MM.1S (cell line): ENCODE measurements at regions not wholly inside any gene's neighbourhood (a gene's known extent, or its start where the extent isn't known, plus 50 kb on each side); places are given as distances from the start of the nearest gene placed in this dataset.

ENCODE experiments used
- DNase-seq: peaks from one replicate; pipeline ENCODE4 v3.0.0-alpha.2; 2015
- H2AFZ ChIP-seq: fragments of 300-600 bp; sonication (generic); 2 replicates; pipeline ENCODE4 v1.6.0; 2016; ENCODE audit warnings: antibody characterized with exemption, low read length
- H3F3A ChIP-seq: fragments of 300-600 bp; sonication (generic); 2 replicates; pipeline ENCODE4 v1.6.1; 2016; ENCODE audit warnings: mild to moderate bottlenecking, antibody characterized with exemption, low read length, moderate library complexity, mixed read lengths; ENCODE audit not compliant: insufficient read depth
- H3K27ac ChIP-seq: fragments of 300-600 bp; sonication (generic); 2 replicates; pipeline ENCODE4 v1.5.1; 2016; ENCODE audit warnings: mild to moderate bottlenecking, low read length
- H3K27me3 ChIP-seq: fragments of 300-600 bp; sonication (generic); replicated peaks from 2 replicates; pipeline ENCODE4 v1.6.0; 2016; ENCODE audit warnings: low read length; ENCODE audit not compliant: insufficient read depth
- H3K36me3 ChIP-seq: fragments of 300-600 bp; sonication (generic); replicated peaks from 2 replicates; pipeline ENCODE4 v1.6.1; 2016; ENCODE audit warnings: mild to moderate bottlenecking, low read length, mixed read lengths; ENCODE audit not compliant: insufficient read depth
- H3K4me1 ChIP-seq: fragments of 300-600 bp; sonication (generic); 2 replicates; pipeline ENCODE4 v1.6.1; 2016; ENCODE audit warnings: low read length, mixed read lengths
- H3K4me2 ChIP-seq: fragments of 300-600 bp; sonication (generic); 2 replicates; pipeline ENCODE4 v1.6.0; 2016; ENCODE audit warnings: low read depth, low read length
- H3K4me3 ChIP-seq: fragments of 300-600 bp; sonication (generic); 2 replicates; pipeline ENCODE4 v1.5.1; 2016; ENCODE audit warnings: low read length, mixed read lengths
- H3K79me2 ChIP-seq: fragments of 300-600 bp; sonication (generic); 2 replicates; pipeline ENCODE4 v1.6.1; 2016; ENCODE audit warnings: mixed run types, low read length, mixed read lengths
- H3K9ac ChIP-seq: fragments of 300-600 bp; sonication (generic); 2 replicates; pipeline ENCODE4 v1.6.1; 2016; ENCODE audit warnings: low read length, mixed read lengths
- H3K9me2 ChIP-seq: fragments of 300-600 bp; sonication (generic); replicated peaks from 2 replicates; pipeline ENCODE4 v1.6.1; 2016; ENCODE audit warnings: mild to moderate bottlenecking, low read length, mixed read lengths; ENCODE audit not compliant: insufficient read depth
- H3K9me3 ChIP-seq: fragments of 300-600 bp; sonication (generic); replicated peaks from 2 replicates; pipeline ENCODE4 v1.6.1; 2016; ENCODE audit warnings: mild to moderate bottlenecking, low read length, mixed read lengths; ENCODE audit not compliant: insufficient read depth
- H4K20me1 ChIP-seq: fragments of 300-600 bp; sonication (generic); 2 replicates; pipeline ENCODE4 v1.6.1; 2016; ENCODE audit warnings: mild to moderate bottlenecking, low read length, moderate library complexity, mixed read lengths; ENCODE audit not compliant: insufficient read depth
- EZH2 ChIP-seq: fragments of 300-600 bp; sonication (generic); optimal IDR thresholded peaks from 2 replicates; pipeline ENCODE3; 2017; ENCODE audit warnings: low read depth, mild to moderate bottlenecking, antibody characterized with exemption, low read length, mixed read lengths
- EZH2phosphoT487 ChIP-seq: fragments of 300-600 bp; sonication (generic); IDR thresholded peaks from 2 replicates; pipeline ENCODE4 v1.6.1; 2018; ENCODE audit warnings: antibody characterized with exemption, low read length
- TF ChIP-seq, protein P1 (sequence below): fragments of 300-600 bp; sonication (generic); IDR thresholded peaks from 2 replicates; pipeline ENCODE4 v1.5.1; 2016; ENCODE audit warnings: antibody characterized with exemption, low read length, mixed read lengths

DNA sequence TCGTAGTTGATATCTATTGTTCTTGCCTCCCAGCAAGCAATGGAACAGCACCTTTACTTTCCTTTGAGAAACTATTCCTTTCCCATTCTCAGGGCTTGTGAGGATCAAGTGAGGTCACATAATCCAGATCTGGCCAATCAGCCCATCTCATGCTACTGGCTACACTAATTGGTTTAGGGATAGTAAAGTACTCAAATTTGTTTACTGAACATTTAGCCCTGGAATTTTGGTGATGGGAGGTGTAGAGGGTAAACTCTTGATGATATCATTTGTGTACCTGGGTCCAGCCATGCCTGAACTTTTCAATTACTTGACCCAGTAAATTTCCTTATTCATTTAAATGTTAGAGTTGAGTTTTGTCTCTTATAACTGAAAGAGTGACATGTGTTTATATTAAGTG is 195.8 kb upstream of the TNP1 start:
- Histone ChIP-seq H4K20me1 (no peaks in the 10 kb centered on the region), H3K79me2 (no peaks in the 10 kb centered on the region), H2AFZ (no peak overlapping the region), H3K9me2 (no peaks in the 10 kb centered on the region), H3K4me3 (no peak overlapping the region), H3F3A (no peaks in the 10 kb centered on the region), H3K9ac (no peak overlapping the region), H3K36me3 (no peaks in the 10 kb centered on the region), H3K4me1 (no peaks in the 10 kb centered on the region), H3K27me3 (no peaks in the 10 kb centered on the region), H3K9me3 (no peaks in the 10 kb centered on the region), H3K27ac (no peak overlapping the region), H3K4me2 (no peak overlapping the region)
- no peak for TF ChIP-seq EZH2phosphoT487
- no peak for DNase-seq

- H3K79me2 ChIP-seq = no peaks in the 10 kb centered on the region
- H3K4me2 ChIP-seq = no peak overlapping the region
- H3K4me1 ChIP-seq = no peaks in the 10 kb centered on the region
- no peaks in the 10 kb centered on the region for H3K36me3 ChIP-seq
- H3K27me3 ChIP-seq = no peaks in the 10 kb centered on the region
- no peaks in the 10 kb centered on the region for H3F3A ChIP-seq
- H3K4me3 ChIP-seq = no peak overlapping the region
- H3K9me2 ChIP-seq = no peaks in the 10 kb centered on the region
- no peak overlapping the region for H3K27ac ChIP-seq
- DNase-seq = no peak
- no peak overlapping the region for H2AFZ ChIP-seq
- no peaks in the 10 kb centered on the region for H3K9me3 ChIP-seq
- H3K9ac ChIP-seq = no peak overlapping the region
- no peak for TF ChIP-seq EZH2
- TF ChIP-seq, protein P1, sequence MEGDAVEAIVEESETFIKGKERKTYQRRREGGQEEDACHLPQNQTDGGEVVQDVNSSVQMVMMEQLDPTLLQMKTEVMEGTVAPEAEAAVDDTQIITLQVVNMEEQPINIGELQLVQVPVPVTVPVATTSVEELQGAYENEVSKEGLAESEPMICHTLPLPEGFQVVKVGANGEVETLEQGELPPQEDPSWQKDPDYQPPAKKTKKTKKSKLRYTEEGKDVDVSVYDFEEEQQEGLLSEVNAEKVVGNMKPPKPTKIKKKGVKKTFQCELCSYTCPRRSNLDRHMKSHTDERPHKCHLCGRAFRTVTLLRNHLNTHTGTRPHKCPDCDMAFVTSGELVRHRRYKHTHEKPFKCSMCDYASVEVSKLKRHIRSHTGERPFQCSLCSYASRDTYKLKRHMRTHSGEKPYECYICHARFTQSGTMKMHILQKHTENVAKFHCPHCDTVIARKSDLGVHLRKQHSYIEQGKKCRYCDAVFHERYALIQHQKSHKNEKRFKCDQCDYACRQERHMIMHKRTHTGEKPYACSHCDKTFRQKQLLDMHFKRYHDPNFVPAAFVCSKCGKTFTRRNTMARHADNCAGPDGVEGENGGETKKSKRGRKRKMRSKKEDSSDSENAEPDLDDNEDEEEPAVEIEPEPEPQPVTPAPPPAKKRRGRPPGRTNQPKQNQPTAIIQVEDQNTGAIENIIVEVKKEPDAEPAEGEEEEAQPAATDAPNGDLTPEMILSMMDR = no peak
- no peak for TF ChIP-seq EZH2phosphoT487
- no peaks in the 10 kb centered on the region for H4K20me1 ChIP-seq
Observed at GRCh38 chr2:217054791-217055190, 194.9 kb upstream of the TNP1 start.

GRCh38 chr2:217052856-217053577 is 193.2 kb upstream of the TNP1 start:
- H3K4me3 ChIP-seq = no peak overlapping the region
- no peaks in the 10 kb centered on the region for H3K9me2 ChIP-seq
- no peaks in the 10 kb centered on the region for H4K20me1 ChIP-seq
- no peaks in the 10 kb centered on the region for H3K27me3 ChIP-seq
- H3K9ac ChIP-seq = no peak overlapping the region
- no peak for TF ChIP-seq EZH2phosphoT487
- TF ChIP-seq, protein P1 = no peak
- no peak for TF ChIP-seq EZH2
- H3K27ac ChIP-seq = no peak overlapping the region
- no peaks in the 10 kb centered on the region for H3F3A ChIP-seq
- no peaks in the 10 kb centered on the region for H3K4me1 ChIP-seq
- no peak overlapping the region for H3K4me2 ChIP-seq
- H3K79me2 ChIP-seq = no peaks in the 10 kb centered on the region
- H3K36me3 ChIP-seq = no peaks in the 10 kb centered on the region
- no peak for DNase-seq
- H2AFZ ChIP-seq = no peak overlapping the region
- H3K9me3 ChIP-seq = no peaks in the 10 kb centered on the region

DNA sequence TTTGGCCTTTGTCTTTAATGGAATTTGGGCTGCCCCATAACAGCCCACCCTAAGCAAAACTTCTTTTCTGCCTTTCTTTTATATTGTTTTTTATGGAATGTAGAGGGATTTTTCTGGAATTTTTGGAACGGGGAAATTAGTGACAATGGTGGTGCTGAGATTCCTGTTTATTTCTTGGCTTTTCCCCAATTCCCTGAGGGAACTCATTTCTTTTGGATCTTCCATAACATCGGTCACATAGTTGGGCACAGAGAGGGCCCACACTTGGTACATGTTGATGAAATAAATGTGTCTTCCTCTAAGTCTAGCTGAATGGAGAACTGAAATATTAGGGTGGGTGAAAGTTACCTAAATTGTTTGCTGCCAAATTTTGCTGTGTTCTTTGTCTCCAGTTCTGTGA is 191.6 kb upstream of the TNP1 start:
- no peak overlapping the region for H3K4me2 ChIP-seq
- H2AFZ ChIP-seq = no peak overlapping the region
- no peaks in the 10 kb centered on the region for H3F3A ChIP-seq
- TF ChIP-seq, protein P1 = no peak
- TF ChIP-seq EZH2phosphoT487 (no peak), EZH2 (no peak)
- H3K4me3 ChIP-seq = no peak overlapping the region
- no peaks in the 10 kb centered on the region for H3K4me1 ChIP-seq
- no peaks in the 10 kb centered on the region for H4K20me1 ChIP-seq
- no peaks in the 10 kb centered on the region for H3K9me3 ChIP-seq
- no peaks in the 10 kb centered on the region for H3K27me3 ChIP-seq
- no peaks in the 10 kb centered on the region for H3K79me2 ChIP-seq
- DNase-seq = no peak
- H3K9ac ChIP-seq = no peak overlapping the region
- H3K27ac ChIP-seq = no peak overlapping the region
- H3K9me2 ChIP-seq = no peaks in the 10 kb centered on the region
- H3K36me3 ChIP-seq = no peaks in the 10 kb centered on the region
